HG02571 (cell line): ENCODE measurements at regions not wholly inside any gene's neighbourhood (a gene's known extent, or its start where the extent isn't known, plus 50 kb on each side); places are given as distances from the start of the nearest gene placed in this dataset.

Source experiments
- ATAC-seq: cut with Tn5 transposase; IDR thresholded peaks from one replicate; pipeline ENCODE4 v1.9.1; 2021; ENCODE audit warnings: mild to moderate bottlenecking, moderate library complexity; ENCODE audit not compliant: unreplicated experiment

- peak; percentile 72 for ATAC-seq
Observed at GRCh38 chr11:76721755-76722677, 51.5 kb upstream of the LRRC32 start.

GRCh38 chr11:76723142-76723541, 52.6 kb upstream of the LRRC32 start:
- ATAC-seq, result no peak

GRCh38 chr11:76723548-76723947, 53.0 kb upstream of the LRRC32 start:
- ATAC-seq, result no peak

GRCh38 chr11:76724171-76724768, 53.7 kb upstream of the LRRC32 start:
- ATAC-seq, result no peak

- ATAC-seq, result no peak
Observed at GRCh38 chr11:76728227-76728626, 54.9 kb upstream of the TSKU start.

- ATAC-seq, result no peak
Observed at GRCh38 chr11:76728778-76729177, 54.4 kb upstream of the TSKU start.

GRCh38 chr11:76729214-76729613, 53.9 kb upstream of the TSKU start:
- ATAC-seq, result no peak

GRCh38 chr11:76730887-76731565, 52.1 kb upstream of the TSKU start:
- no peak for ATAC-seq

GRCh38 chr11:76732643-76733042, 50.5 kb upstream of the TSKU start:
- ATAC-seq, result no peak
